Left ventricle myocardium inferior (tissue), 1 donor: ENCODE measurements at regions not wholly inside any gene's neighbourhood (a gene's known extent, or its start where the extent isn't known, plus 50 kb on each side); places are given as distances from the start of the nearest gene placed in this dataset.

ENCODE experiments used
- DNase-seq: peaks from one replicate; pipeline ENCODE4 v3.0.0-alpha.2; 2020
- H3K27ac ChIP-seq: fragments of 200-600 bp; replicated peaks from 2 replicates; pipeline ENCODE4 v1.8.0; 2021
- H3K27me3 ChIP-seq: fragments of 200-600 bp; 2 replicates; pipeline ENCODE4 v1.8.0; 2021; ENCODE audit warnings: low read depth
- H3K36me3 ChIP-seq: fragments of 200-600 bp; 2 replicates; pipeline ENCODE4 v1.8.0; 2021
- H3K4me1 ChIP-seq: fragments of 200-600 bp; 2 replicates; pipeline ENCODE4 v1.8.0; 2021
- H3K4me3 ChIP-seq: fragments of 200-600 bp; 2 replicates; pipeline ENCODE4 v1.8.0; 2021; ENCODE audit warnings: mild to moderate bottlenecking, moderate library complexity
- H3K9me3 ChIP-seq: fragments of 200-600 bp; replicated peaks from 2 replicates; pipeline ENCODE4 v1.8.0; 2021
- CTCF ChIP-seq: fragments of 200-600 bp; IDR thresholded peaks from 2 replicates; pipeline ENCODE4 v1.8.0; 2021; ENCODE audit warnings: antibody characterized with exemption, mild to moderate bottlenecking, borderline replicate concordance
- intact Hi-C: fragments of 100-400 bp; cut with micrococcal nuclease; formaldehyde crosslinking; loops from one replicate; pipeline ENCODE4 v1.11.0; 2022
- donor health status: DM: no; HTN: yes; CAD: no; lungs with severe emphysema.

- Histone ChIP-seq H3K9me3 (peaks cover 18% of the 10 kb centered on the region), H3K4me1 (no peaks in the 10 kb centered on the region), H3K27me3 (no peaks in the 10 kb centered on the region), H3K36me3 (no peaks in the 10 kb centered on the region), H3K27ac (no peak overlapping the region), H3K4me3 (no peak overlapping the region)
- DNase-seq = no peak
- no peak for TF ChIP-seq CTCF
- intact Hi-C loops = no loop called here
These were observed 363.3 kb downstream of the KCNRG start for GRCh38 chr13:50378509-50379044.

- H3K36me3 ChIP-seq = no peaks in the 10 kb centered on the region
- H3K27me3 ChIP-seq = no peaks in the 10 kb centered on the region
- H3K4me1 ChIP-seq = no peaks in the 10 kb centered on the region
- H3K4me3 ChIP-seq = no peak overlapping the region
- intact Hi-C loops = no loop called here
- peaks cover 18% of the 10 kb centered on the region for H3K9me3 ChIP-seq
- DNase-seq = no peak
- TF ChIP-seq CTCF = no peak
- H3K27ac ChIP-seq = no peak overlapping the region
These were observed 364.3 kb downstream of the KCNRG start for GRCh38 chr13:50379584-50379983.

GRCh38 chr13:50380905-50381304 lies 365.7 kb downstream of the KCNRG start:
- DNase-seq = no peak
- no peaks in the 10 kb centered on the region for H3K36me3 ChIP-seq
- H3K9me3 ChIP-seq = peaks cover 18% of the 10 kb centered on the region
- no peak overlapping the region for H3K27ac ChIP-seq
- no peaks in the 10 kb centered on the region for H3K27me3 ChIP-seq
- TF ChIP-seq CTCF = no peak
- intact Hi-C loops = loop anchor here (10.0 kb wide), 1 partner anchor 134 kb away; no protein-coding TSS in a partner anchor
- H3K4me1 ChIP-seq = peaks cover 9% of the 10 kb centered on the region
- no peak overlapping the region for H3K4me3 ChIP-seq

GRCh38 chr13:50382511-50382910 lies 367.3 kb downstream of the KCNRG start:
- Histone ChIP-seq H3K27me3 (no peaks in the 10 kb centered on the region), H3K27ac (no peak overlapping the region), H3K4me3 (no peak overlapping the region), H3K36me3 (no peaks in the 10 kb centered on the region), H3K9me3 (peaks cover 18% of the 10 kb centered on the region), H3K4me1 (peaks cover 14% of the 10 kb centered on the region)
- TF ChIP-seq CTCF = no peak
- intact Hi-C loops = loop anchor here (10.0 kb wide), 1 partner anchor 132 kb away; no protein-coding TSS in a partner anchor
- no peak for DNase-seq

- peaks cover 14% of the 10 kb centered on the region for H3K4me1 ChIP-seq
- intact Hi-C loops = loop anchor here (10.0 kb wide), 1 partner anchor 132 kb away; no protein-coding TSS in a partner anchor
- no peaks in the 10 kb centered on the region for H3K27me3 ChIP-seq
- no peak for TF ChIP-seq CTCF
- peaks cover 18% of the 10 kb centered on the region for H3K9me3 ChIP-seq
- no peak for DNase-seq
- no peak overlapping the region for H3K4me3 ChIP-seq
- H3K27ac ChIP-seq = no peak overlapping the region
- H3K36me3 ChIP-seq = no peaks in the 10 kb centered on the region
These were observed 367.7 kb downstream of the KCNRG start for GRCh38 chr13:50382951-50383350.
